ENCODE measurements at regions not wholly inside any gene's neighbourhood (a gene's known extent, or its start where the extent isn't known, plus 50 kb on each side); places are given as distances from the start of the nearest gene placed in this dataset.

DNA sequence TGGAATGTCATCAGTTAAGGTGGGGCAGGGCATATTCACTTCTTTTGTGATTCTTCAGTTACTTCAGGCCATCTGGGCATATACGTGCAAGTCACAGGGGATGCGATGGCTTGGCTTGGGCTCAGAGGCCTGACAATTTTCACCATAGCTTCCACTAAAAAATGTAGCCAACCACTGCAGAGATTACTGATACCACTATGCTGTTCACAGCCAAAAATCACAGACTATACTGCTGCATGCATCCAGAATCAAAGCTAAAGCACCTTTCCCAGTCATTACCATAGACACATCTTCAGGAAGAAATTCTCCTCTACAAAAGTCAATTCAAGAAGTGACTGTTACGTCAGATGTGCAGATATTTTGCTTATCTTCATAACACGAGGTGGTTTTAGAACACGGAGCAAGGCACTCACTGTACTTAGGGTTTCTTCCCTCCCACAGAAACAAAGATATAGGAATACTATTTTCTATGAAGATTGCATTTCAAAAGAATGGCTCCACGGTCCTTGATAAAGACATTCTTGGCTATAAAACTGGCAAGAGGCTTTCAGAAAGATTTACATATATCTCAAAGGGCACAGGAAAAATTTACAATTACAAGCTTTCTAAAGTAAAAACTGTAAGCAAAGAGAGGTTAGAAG, 1556.6 kb upstream of the PRR20A start:
- H3K4me3 ChIP-seq (ENCODE audit: low read length in 3 of 3): no peak overlapping the region
- TF ChIP-seq, protein P1, sequence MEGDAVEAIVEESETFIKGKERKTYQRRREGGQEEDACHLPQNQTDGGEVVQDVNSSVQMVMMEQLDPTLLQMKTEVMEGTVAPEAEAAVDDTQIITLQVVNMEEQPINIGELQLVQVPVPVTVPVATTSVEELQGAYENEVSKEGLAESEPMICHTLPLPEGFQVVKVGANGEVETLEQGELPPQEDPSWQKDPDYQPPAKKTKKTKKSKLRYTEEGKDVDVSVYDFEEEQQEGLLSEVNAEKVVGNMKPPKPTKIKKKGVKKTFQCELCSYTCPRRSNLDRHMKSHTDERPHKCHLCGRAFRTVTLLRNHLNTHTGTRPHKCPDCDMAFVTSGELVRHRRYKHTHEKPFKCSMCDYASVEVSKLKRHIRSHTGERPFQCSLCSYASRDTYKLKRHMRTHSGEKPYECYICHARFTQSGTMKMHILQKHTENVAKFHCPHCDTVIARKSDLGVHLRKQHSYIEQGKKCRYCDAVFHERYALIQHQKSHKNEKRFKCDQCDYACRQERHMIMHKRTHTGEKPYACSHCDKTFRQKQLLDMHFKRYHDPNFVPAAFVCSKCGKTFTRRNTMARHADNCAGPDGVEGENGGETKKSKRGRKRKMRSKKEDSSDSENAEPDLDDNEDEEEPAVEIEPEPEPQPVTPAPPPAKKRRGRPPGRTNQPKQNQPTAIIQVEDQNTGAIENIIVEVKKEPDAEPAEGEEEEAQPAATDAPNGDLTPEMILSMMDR (IDR thresholded peaks at IDR 0.05; ENCODE audit: borderline replicate concordance, extremely low read depth, insufficient read depth): no peak
- no peaks in the 10 kb centered on the region for H3K36me3 ChIP-seq (ENCODE audit: control insufficient read depth in 2 of 3, insufficient read depth in 3 of 3, low read length in 3 of 3)
- H3K9me3 ChIP-seq (ENCODE audit: control insufficient read depth in 2 of 3, insufficient read depth in 1 of 3, low read length in 3 of 3): no peaks in the 10 kb centered on the region
- no peaks in the 10 kb centered on the region for H3K27me3 ChIP-seq (ENCODE audit: control insufficient read depth, insufficient read depth, low read length)
- DNase-seq: peak in 2 of 5 donors; percentile 1
- H3K4me1 ChIP-seq (ENCODE audit: control insufficient read depth in 2 of 3, insufficient read depth in 2 of 3, low read depth in 1 of 3, low read length in 3 of 3): no peaks in the 10 kb centered on the region
- no peak overlapping the region for H3K9ac ChIP-seq (ENCODE audit: low read length in 3 of 3)
- FAIRE-seq: no peak
- intact Hi-C loops (cut with DNase I): no loop called here
- no peak overlapping the region for H3K27ac ChIP-seq (ENCODE audit: low read depth in 2 of 2, low read length in 2 of 2)

DNA sequence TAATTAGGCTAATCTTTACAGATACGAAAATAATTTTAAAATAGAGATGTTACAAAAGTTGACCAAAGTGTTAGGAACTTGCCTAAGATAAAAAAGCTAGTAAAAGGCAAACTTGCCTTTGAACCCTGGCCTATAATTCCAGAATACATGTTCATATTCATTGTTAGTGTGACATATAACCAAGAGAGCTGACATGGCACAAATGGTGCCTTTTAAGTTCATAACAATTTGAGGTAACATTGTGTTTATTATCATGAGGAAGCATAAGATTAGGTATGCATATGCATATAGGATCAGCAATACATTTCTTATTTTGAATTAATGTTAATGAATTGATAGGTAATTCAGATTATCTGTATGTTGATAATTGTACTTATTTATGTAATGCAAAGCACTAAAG, 1537.9 kb upstream of the PRR20A start:
- no peak for FAIRE-seq

DNA sequence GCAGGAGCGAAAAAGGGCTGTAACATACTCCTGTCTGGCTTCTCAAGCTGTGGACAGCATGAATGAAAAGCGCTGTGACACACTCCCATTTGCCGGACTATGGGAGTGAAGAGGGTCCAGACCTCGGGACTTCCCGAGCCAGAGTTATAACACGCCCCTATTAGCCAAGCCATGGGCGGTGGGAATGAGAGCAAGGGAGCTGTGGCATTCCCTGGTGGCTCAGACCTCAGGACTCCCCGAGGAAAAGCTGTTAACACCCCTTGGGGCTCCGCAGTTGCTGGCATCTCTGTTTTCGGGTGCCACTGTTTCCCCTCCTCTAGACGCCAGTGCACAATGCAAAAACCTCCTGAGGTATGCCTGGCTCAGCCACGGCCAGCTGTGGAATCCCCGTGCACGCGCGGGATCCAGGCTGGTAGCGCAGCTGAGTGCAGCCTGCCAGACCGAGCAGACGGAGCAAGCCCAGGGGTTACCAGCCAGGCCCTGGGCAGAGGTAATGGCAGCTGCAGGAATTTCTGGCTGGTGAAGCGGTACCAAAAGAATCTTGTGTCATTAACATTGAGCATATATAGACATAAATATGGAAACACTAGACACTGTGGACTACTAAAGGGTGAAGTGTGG, 1534.6 kb upstream of the PRR20A start:
- no peak for FAIRE-seq
- H3K9me3 ChIP-seq (ENCODE audit: control insufficient read depth in 2 of 3, insufficient read depth in 1 of 3, low read length in 3 of 3): no peaks in the 10 kb centered on the region
- H3K9ac ChIP-seq (ENCODE audit: low read length in 3 of 3): no peak overlapping the region
- no peak overlapping the region for H3K27ac ChIP-seq (ENCODE audit: low read depth in 2 of 2, low read length in 2 of 2)
- DNase-seq: peak in 1 of 5 donors; percentile 66
- TF ChIP-seq, protein P1 (IDR thresholded peaks at IDR 0.05; ENCODE audit: borderline replicate concordance, extremely low read depth, insufficient read depth): no peak
- H3K4me1 ChIP-seq (ENCODE audit: control insufficient read depth in 2 of 3, insufficient read depth in 2 of 3, low read depth in 1 of 3, low read length in 3 of 3): no peaks in the 10 kb centered on the region
- H3K4me3 ChIP-seq (ENCODE audit: low read length in 3 of 3): no peak overlapping the region
- no peaks in the 10 kb centered on the region for H3K36me3 ChIP-seq (ENCODE audit: control insufficient read depth in 2 of 3, insufficient read depth in 3 of 3, low read length in 3 of 3)
- intact Hi-C loops (cut with DNase I): no loop called here
- H3K27me3 ChIP-seq (ENCODE audit: control insufficient read depth, insufficient read depth, low read length): no peaks in the 10 kb centered on the region

More for the DNA sequence above, 1537.9 kb upstream of the PRR20A start:
- H3K27me3 ChIP-seq (ENCODE audit: control insufficient read depth, insufficient read depth, low read length): no peaks in the 10 kb centered on the region
- no peak overlapping the region for H3K9ac ChIP-seq (ENCODE audit: low read length in 3 of 3)
- no peak overlapping the region for H3K4me3 ChIP-seq (ENCODE audit: low read length in 3 of 3)
- H3K9me3 ChIP-seq (ENCODE audit: control insufficient read depth in 2 of 3, insufficient read depth in 1 of 3, low read length in 3 of 3): no peaks in the 10 kb centered on the region
- H3K36me3 ChIP-seq (ENCODE audit: control insufficient read depth in 2 of 3, insufficient read depth in 3 of 3, low read length in 3 of 3): no peaks in the 10 kb centered on the region
- H3K27ac ChIP-seq (ENCODE audit: low read depth in 2 of 2, low read length in 2 of 2): no peak overlapping the region
- TF ChIP-seq, protein P1 (IDR thresholded peaks at IDR 0.05; ENCODE audit: borderline replicate concordance, extremely low read depth, insufficient read depth): no peak
- no peak for DNase-seq
- no peaks in the 10 kb centered on the region for H3K4me1 ChIP-seq (ENCODE audit: control insufficient read depth in 2 of 3, insufficient read depth in 2 of 3, low read depth in 1 of 3, low read length in 3 of 3)
- intact Hi-C loops (cut with DNase I): no loop called here

Data from kidney (tissue), 13 donors.